ENCODE measurements at regions not wholly inside any gene's neighbourhood (a gene's known extent, or its start where the extent isn't known, plus 50 kb on each side); places are given as distances from the start of the nearest gene placed in this dataset.

DNA sequence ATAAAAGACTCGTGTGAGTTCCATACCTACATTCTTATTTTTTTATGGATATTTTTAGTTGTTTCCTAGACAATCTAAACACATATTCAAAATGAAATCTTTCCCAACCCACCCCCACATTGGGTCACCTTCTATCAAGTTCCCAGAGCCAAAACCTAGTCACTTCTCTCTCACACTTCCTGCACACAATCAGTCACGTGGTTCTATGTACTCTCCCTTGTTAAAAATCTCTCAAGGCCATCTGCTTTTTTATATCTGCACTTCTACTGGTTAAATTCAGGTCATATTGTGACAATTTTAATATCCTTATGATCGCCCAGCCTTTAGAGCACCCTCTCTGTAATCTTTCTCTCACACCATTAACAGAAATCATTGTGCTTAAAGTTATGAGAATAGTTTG is 175.0 kb upstream of the SYT10 start:
- Histone ChIP-seq H3K79me2 (replicated peaks; ENCODE audit: insufficient read depth) (no peaks in the 10 kb centered on the region), H3K4me2 (no peak overlapping the region), H3K27ac (ENCODE audit: low read depth) (no peak overlapping the region), H3K4me1 (ENCODE audit: insufficient read depth) (no peaks in the 10 kb centered on the region), H3K9me2 (ENCODE audit: insufficient read depth) (peaks cover 6% of the 10 kb centered on the region; the same call in 1 of the 2 replicates), H4K20me1 (replicated peaks; ENCODE audit: insufficient read depth) (no peaks in the 10 kb centered on the region), H3K27me3 (ENCODE audit: insufficient read depth) (no peaks in the 10 kb centered on the region), H3F3A (replicated peaks; ENCODE audit: low read depth) (no peaks in the 10 kb centered on the region), H3K36me3 (ENCODE audit: insufficient read depth) (peaks cover 3% of the 10 kb centered on the region; the same call in 1 of the 2 replicates), H3K4me3 (no peak overlapping the region), H2AFZ (no peak overlapping the region)
- no peak overlapping the region for H3K27ac Mint-ChIP-seq
- TF ChIP-seq EZH2 (IDR thresholded peaks at IDR 0.05; ENCODE audit: low read depth, unreplicated experiment) = no peak
- TF ChIP-seq, protein P1, sequence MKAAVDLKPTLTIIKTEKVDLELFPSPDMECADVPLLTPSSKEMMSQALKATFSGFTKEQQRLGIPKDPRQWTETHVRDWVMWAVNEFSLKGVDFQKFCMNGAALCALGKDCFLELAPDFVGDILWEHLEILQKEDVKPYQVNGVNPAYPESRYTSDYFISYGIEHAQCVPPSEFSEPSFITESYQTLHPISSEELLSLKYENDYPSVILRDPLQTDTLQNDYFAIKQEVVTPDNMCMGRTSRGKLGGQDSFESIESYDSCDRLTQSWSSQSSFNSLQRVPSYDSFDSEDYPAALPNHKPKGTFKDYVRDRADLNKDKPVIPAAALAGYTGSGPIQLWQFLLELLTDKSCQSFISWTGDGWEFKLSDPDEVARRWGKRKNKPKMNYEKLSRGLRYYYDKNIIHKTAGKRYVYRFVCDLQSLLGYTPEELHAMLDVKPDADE (IDR thresholded peaks at IDR 0.05) = no peak
- no peak for TF ChIP-seq NANOG (IDR thresholded peaks at IDR 0.05; ENCODE audit: borderline replicate concordance)
- no peak for TF ChIP-seq POLR2AphosphoS5 (IDR thresholded peaks at IDR 0.05; ENCODE audit: low read depth)
- TF ChIP-seq STAT1 (IDR thresholded peaks at IDR 0.05; ENCODE audit: unreplicated experiment) = no peak
- TF ChIP-seq ZNF114 (CRISPR knock-in tag; IDR thresholded peaks at IDR 0.05) = no peak
- TF ChIP-seq, protein P2, sequence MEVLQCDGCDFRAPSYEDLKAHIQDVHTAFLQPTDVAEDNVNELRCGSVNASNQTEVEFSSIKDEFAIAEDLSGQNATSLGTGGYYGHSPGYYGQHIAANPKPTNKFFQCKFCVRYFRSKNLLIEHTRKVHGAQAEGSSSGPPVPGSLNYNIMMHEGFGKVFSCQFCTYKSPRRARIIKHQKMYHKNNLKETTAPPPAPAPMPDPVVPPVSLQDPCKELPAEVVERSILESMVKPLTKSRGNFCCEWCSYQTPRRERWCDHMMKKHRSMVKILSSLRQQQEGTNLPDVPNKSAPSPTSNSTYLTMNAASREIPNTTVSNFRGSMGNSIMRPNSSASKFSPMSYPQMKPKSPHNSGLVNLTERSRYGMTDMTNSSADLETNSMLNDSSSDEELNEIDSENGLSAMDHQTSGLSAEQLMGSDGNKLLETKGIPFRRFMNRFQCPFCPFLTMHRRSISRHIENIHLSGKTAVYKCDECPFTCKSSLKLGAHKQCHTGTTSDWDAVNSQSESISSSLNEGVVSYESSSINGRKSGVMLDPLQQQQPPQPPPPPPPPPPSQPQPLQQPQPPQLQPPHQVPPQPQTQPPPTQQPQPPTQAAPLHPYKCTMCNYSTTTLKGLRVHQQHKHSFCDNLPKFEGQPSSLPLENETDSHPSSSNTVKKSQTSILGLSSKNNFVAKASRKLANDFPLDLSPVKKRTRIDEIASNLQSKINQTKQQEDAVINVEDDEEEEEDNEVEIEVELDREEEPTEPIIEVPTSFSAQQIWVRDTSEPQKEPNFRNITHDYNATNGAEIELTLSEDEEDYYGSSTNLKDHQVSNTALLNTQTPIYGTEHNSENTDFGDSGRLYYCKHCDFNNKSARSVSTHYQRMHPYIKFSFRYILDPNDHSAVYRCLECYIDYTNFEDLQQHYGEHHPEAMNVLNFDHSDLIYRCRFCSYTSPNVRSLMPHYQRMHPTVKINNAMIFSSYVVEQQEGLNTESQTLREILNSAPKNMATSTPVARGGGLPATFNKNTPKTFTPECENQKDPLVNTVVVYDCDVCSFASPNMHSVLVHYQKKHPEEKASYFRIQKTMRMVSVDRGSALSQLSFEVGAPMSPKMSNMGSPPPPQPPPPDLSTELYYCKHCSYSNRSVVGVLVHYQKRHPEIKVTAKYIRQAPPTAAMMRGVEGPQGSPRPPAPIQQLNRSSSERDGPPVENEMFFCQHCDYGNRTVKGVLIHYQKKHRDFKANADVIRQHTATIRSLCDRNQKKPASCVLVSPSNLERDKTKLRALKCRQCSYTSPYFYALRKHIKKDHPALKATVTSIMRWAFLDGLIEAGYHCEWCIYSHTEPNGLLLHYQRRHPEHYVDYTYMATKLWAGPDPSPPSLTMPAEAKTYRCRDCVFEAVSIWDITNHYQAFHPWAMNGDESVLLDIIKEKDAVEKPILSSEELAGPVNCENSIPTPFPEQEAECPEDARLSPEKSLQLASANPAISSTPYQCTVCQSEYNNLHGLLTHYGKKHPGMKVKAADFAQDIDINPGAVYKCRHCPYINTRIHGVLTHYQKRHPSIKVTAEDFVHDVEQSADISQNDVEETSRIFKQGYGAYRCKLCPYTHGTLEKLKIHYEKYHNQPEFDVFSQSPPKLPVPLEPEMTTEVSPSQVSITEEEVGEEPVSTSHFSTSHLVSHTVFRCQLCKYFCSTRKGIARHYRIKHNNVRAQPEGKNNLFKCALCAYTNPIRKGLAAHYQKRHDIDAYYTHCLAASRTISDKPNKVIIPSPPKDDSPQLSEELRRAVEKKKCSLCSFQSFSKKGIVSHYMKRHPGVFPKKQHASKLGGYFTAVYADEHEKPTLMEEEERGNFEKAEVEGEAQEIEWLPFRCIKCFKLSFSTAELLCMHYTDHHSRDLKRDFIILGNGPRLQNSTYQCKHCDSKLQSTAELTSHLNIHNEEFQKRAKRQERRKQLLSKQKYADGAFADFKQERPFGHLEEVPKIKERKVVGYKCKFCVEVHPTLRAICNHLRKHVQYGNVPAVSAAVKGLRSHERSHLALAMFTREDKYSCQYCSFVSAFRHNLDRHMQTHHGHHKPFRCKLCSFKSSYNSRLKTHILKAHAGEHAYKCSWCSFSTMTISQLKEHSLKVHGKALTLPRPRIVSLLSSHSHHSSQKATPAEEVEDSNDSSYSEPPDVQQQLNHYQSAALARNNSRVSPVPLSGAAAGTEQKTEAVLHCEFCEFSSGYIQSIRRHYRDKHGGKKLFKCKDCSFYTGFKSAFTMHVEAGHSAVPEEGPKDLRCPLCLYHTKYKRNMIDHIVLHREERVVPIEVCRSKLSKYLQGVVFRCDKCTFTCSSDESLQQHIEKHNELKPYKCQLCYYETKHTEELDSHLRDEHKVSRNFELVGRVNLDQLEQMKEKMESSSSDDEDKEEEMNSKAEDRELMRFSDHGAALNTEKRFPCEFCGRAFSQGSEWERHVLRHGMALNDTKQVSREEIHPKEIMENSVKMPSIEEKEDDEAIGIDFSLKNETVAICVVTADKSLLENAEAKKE (CRISPR knock-in tag; IDR thresholded peaks at IDR 0.05) = no peak
- TF ChIP-seq, protein P3, sequence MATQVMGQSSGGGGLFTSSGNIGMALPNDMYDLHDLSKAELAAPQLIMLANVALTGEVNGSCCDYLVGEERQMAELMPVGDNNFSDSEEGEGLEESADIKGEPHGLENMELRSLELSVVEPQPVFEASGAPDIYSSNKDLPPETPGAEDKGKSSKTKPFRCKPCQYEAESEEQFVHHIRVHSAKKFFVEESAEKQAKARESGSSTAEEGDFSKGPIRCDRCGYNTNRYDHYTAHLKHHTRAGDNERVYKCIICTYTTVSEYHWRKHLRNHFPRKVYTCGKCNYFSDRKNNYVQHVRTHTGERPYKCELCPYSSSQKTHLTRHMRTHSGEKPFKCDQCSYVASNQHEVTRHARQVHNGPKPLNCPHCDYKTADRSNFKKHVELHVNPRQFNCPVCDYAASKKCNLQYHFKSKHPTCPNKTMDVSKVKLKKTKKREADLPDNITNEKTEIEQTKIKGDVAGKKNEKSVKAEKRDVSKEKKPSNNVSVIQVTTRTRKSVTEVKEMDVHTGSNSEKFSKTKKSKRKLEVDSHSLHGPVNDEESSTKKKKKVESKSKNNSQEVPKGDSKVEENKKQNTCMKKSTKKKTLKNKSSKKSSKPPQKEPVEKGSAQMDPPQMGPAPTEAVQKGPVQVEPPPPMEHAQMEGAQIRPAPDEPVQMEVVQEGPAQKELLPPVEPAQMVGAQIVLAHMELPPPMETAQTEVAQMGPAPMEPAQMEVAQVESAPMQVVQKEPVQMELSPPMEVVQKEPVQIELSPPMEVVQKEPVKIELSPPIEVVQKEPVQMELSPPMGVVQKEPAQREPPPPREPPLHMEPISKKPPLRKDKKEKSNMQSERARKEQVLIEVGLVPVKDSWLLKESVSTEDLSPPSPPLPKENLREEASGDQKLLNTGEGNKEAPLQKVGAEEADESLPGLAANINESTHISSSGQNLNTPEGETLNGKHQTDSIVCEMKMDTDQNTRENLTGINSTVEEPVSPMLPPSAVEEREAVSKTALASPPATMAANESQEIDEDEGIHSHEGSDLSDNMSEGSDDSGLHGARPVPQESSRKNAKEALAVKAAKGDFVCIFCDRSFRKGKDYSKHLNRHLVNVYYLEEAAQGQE (IDR thresholded peaks at IDR 0.05; ENCODE audit: unreplicated experiment) = no peak
- TF ChIP-seq CREB1 (CRISPR knock-in tag; IDR thresholded peaks at IDR 0.05; ENCODE audit: low read depth) = no peak
- no peak for TF ChIP-seq EZH2phosphoT487 (IDR thresholded peaks at IDR 0.05; ENCODE audit: unreplicated experiment)
- TF ChIP-seq, protein P4, sequence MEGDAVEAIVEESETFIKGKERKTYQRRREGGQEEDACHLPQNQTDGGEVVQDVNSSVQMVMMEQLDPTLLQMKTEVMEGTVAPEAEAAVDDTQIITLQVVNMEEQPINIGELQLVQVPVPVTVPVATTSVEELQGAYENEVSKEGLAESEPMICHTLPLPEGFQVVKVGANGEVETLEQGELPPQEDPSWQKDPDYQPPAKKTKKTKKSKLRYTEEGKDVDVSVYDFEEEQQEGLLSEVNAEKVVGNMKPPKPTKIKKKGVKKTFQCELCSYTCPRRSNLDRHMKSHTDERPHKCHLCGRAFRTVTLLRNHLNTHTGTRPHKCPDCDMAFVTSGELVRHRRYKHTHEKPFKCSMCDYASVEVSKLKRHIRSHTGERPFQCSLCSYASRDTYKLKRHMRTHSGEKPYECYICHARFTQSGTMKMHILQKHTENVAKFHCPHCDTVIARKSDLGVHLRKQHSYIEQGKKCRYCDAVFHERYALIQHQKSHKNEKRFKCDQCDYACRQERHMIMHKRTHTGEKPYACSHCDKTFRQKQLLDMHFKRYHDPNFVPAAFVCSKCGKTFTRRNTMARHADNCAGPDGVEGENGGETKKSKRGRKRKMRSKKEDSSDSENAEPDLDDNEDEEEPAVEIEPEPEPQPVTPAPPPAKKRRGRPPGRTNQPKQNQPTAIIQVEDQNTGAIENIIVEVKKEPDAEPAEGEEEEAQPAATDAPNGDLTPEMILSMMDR (conservative IDR thresholded peaks at IDR 0.05; ENCODE audit: low read depth in 2 of 2) = no peak
- H3K4me1 Mint-ChIP-seq = no peaks in the 10 kb centered on the region
- peaks cover 21% of the 10 kb centered on the region for H3K36me3 Mint-ChIP-seq (ENCODE audit: low read depth)
- no peak for DNase-seq (ENCODE audit: low spot score)
- no peak overlapping the region for H3K4me3 Mint-ChIP-seq
- H3K9me3 Mint-ChIP-seq = peaks cover 28% of the 10 kb centered on the region
- no peaks in the 10 kb centered on the region for H3K27me3 Mint-ChIP-seq (ENCODE audit: insufficient read depth, low read depth, poor library complexity)
- no peak for ATAC-seq
